Hepatic stellate cell (primary cell): ENCODE measurements at regions not wholly inside any gene's neighbourhood (a gene's known extent, or its start where the extent isn't known, plus 50 kb on each side); places are given as distances from the start of the nearest gene placed in this dataset.
"Not testable (repeated sequence)": the region's sequence is repeated elsewhere in the genome, so short reads cannot be mapped to it uniquely, and the experiment has no call there.

Experiments
- DNase-seq: peaks from one replicate; pipeline ENCODE4 v3.0.0; 2011; ENCODE audit warnings: low spot score

DNA sequence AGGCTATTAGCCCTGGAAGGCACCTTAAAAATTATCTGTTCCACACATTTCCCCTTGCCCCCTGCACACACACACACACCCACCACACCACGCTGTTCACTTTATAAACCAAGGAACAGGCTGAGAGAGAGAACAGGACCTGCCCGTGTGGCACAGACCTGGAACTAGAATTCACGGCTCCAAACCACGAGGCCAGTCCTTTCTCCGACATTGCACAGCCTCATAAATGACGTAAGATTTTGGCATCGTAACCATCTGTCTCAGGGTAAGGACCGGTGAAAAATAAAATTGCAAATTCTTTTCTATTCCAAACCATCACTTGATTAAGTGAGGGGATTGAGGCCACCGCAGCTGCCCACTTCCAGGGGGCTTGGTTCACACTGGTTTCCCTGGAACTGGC lies 330.3 kb downstream of the BCOR start:
- no peak for DNase-seq

DNA sequence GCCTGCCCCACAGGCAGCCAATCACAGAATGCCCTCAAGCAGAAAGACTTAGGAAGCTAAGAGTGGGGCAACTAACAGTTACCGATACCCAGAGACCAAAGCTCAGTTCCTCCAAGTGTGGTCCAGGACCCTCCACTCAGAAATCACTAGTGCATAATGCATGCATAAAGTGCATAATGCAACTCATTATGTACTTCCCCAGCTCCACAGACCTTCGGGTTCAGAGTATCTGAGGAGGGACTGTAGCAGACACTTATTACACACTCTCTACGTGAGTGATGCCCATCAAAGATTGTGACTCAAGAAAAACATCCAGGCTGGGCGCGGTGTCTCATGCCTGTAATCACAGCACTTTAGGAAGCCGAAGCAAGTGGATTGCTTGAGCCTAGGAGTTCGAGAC lies 328.0 kb downstream of the BCOR start:
- no peak for DNase-seq

DNA sequence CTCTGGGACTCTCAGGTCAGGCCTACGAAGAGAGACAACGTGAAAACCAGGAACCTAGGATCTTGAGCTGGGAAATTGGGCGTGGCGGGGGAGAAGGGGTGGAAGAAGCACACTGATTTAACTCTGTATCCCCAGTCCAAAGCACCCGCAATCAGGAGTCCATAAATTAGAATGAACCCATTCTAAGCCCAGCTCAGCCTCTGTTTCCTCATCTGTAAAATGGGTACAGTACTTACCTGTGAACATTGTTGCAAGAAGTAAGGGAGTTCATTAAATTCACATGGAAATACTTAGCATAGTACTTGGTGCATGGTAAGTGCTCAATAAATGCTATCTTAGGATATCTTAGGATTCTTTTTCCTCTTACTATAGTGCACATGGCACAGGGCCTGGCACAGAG lies 326.7 kb downstream of the BCOR start:
- no peak for DNase-seq

DNA sequence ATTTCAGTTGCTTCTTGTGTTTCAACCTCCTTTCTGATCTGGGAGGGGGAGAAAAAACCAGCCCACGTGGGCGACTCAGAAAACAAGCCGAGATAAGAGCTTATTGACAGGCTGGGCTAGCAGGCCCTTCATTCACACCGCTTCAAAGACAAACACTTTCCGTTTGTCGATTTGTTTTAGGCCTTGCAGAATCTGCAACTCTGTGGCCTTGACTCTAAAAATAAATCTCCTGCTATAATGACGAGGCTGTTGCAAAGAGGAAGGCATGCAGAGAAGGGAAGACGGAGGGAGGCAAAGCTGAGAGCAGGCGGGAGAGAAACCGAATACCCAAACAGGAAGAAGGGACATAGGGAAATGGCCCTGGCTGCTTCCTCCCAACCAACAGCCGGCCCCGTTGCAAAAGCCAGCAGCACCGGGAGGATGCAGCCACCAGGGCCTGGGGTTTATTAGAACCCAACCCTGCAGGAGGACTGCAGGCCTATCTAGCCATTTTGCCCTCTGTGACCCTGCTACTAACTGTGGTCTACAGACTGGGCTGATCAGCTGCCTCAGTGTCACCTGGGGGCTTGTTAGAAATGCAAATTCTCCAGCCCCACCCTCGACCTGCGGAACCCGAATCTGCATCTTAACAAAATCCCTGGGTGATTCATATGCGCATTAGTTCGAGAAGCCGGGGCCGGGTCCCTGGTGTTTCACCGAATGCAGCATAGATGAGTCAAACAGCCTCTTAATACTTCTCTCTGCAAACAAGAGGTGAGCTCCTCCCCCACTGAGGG lies 325.5 kb downstream of the BCOR start:
- DNase-seq: peak; percentile 27

DNA sequence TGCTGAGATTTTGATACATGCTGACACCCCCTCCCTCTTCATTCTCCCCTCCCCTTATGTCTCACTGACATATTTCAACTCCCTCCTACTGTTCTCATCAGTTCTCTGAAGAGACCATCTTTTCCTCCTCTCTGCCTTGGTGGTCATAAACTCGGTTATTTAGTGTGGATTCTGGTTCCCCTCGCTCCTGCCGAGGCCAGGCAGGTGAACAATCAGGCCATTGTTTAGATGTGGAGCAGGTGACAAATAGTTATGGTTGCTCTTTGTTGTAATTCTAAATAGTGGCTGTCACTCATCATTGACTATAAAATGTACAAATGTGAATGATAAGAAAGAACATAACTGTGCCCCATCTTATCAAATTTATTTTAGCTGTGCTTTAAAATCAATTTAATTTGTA lies 324.6 kb downstream of the BCOR start:
- DNase-seq: no peak

DNA sequence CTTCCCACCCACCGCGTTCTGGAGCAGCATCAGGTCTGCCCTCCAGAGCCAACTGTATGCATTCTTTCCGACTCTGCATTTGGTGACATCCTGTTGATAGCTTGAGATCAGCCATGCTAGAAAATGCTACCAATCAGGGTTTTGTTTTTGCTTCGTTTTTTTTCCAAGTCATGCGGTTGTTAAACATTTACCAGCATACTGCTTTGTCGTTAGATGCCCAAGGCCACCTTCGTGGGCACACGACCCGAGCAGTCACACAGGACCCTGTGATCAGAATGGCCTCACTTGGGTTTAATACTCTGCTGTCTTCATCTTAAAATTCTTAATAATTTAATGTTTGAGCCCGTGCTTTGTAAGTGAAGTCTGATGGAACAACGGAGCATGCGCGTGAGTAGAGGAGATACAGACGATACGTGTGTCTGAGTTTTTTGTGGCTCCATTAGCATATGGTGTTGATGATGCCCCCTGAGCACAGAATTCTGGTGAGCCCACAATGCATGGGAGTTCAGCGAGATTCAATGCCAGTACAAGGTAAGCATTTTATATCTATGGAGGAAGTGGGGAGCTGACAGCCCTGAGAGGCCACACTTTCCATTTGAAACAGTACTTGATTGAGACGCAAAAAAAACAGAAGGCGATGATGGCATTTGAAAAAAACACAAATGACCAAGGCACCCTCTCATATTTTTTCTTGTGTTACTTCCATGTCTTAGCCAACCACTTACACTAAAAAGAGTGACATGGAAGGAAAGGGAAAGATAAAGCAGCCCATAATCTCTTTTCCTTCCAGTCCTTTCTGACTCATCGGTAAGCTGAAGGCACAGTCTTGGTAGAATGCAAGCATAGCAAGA lies 323.6 kb downstream of the BCOR start:
- DNase-seq: no peak

DNA sequence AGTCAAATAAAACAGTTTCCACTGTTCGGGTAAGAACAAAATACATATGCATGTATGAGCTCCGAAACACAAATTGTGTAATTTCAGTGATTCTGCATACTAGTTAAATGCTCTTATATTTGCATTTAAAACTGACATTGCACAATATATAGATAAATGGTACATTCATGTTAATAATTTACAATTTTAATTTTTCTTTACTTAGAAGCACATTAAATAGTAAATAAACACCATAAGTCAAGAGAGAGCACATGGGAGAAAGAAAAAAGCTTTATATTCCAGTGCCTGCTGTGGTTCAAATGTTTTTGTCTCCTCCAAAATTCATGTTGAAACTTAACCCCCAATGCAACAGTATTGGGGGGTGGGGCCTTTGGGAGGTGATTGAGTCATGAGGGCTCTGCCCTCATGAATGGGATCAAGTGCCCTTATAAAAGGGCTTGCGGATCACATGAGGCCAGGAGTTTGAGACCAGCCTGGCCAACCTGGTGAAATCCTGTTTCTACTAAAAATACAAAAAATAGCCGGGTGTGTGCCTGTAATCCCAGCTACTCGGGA lies 322.9 kb downstream of the BCOR start:
- DNase-seq: no peak

DNA sequence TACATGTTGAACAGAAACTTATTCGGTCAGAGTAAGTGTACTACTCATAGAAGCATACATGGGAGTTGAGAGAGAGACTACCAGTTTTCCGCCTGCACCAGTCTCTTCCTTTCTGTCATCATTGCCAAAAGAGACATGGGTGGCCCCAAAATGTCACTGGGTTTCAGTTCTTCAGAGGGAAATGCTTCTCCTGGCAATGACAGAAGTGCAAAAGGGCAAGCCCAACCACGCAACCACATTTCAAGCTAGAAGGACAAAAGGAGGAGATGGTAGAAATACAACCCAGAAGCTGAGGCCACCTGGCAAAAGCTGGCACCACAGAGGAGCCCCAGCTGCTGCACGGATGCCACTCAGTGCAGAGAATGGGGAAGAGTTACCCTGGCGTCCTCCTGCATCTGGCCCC lies 320.1 kb downstream of the BCOR start:
- DNase-seq: no peak

DNA sequence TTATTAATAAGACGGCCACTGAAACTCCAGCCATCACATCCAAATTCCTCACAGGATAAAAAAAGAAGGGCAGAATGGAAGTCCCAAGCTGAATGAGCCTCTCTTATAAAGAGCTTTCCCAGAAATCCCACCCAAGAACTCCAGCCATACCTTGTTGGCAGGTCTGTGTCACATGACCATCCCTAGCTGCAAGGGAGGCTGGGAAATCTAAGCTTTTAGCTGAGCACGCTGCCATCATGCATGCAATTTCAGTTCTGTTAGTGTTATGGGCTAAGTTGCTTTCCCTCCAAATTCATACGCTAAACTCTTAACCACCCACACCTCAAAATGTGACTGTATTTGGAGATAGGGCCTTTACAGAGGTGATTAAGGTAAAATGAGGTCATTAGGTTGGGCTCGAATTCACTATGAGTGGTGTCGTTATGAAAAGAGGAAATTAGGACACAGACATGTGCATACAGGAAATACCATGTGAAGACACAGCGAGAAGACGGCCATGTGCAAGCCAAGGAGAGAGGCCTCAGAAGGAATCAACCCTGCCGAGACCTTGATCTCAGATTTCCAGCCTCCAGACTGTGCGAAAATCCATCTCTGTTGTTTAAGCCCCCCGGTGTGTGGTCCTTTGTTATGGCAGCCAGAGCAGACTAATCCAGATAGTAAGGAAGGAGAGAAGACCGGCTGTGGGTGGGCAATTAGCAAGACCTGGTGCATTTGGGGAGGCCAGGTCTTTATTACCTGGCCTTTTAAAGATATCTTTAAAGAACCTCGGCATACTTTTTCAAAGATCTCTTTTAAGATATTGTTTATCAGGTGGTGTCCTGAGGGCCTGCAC lies 317.6 kb downstream of the BCOR start:
- DNase-seq: no peak

DNA sequence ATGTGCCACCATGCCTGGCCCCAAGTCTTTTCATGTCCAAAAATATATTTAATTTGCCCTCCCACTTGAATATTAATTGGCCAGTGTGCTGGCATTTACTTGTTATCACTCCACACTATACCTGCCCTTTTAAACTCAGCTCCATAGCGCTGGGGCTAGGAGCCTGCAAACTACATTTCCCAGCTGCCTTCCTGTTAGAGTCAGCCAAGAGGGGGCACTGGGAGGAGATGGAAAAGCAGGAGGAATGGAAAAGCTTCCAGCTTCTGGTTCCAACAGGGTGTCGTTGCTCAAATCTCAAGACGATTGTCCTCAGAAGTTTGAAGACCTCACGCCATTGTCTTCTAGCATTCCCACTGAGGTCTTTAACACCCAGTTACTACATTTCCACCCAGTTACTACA lies 315.5 kb downstream of the BCOR start:
- DNase-seq: no peak

DNA sequence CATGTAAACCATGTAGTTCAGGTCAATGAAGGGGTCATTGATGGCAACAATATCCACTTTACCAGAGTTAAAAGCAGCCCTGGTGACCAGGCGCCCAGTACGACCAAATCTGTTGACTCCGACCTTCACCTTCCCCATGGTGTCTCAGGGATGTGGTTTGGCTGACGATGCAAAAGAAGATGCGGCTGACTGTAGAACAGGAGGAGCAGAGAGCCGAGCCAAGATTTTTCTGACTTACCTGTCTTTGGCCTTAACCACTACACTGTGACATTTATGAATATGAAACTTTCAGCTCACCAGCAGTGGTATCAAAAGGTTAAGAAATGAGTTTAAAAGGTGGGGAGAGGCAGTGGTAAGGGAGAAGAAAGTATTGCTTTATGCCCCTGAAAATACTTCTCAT lies 309.8 kb downstream of the BCOR start:
- DNase-seq: no peak

DNA sequence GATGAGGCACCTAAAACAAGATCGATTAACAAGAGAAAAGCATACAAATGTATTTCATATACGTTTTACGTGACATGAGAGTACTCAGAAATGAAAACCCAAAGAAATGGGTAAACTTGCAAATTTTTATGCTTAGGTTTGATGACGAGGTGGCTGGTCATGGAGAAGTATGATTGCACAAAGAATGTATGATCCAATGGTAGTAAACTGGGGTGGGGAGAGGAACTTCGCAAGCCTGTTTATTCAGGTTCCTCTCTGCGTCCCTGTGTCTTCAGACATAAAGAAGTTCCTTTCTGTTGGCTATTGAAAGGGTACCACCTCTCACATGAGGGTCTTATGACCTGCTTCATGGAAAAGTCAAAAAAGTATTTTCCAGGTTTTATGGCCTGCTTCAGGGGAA lies 309.2 kb downstream of the BCOR start:
- DNase-seq: no peak

DNA sequence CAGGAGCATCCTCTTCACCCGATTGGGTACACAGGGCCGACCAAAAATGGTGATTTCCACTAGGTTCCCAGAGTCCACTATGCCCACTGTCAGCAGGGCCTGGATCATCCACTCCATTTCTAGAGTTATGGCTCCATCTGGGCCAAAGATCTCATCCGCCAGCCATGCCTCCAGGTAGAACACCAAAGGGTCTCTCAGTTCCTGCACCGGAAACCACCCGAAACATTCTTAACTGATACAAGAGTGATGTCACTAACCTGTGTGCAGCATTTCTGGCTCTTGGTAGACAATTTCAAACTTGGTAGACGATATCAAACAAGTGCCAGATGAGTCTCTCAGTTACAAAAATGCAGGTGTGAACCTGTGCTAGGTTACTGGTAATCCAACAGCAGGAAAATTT lies 306.1 kb downstream of the BCOR start:
- DNase-seq: no peak

DNA sequence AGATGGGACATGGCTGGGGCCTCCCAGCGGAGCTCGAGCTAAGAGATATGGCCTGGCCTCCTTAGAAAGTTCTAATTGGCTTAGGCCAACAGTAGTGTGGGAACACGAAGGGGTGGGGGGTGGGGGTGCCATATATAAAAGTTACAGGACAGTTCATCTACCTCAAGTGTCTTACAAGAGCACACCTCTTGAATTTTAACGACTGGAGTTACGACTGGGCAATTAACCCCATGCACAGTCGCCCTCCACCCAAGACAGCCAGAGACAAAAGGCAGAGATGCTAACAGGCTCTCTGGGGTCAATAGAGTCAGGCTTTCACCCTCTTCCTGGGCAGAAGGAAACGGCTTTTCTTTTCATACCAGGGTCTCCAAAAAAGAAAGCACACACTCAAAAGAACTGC lies 302.2 kb downstream of the BCOR start:
- DNase-seq: no peak

DNA sequence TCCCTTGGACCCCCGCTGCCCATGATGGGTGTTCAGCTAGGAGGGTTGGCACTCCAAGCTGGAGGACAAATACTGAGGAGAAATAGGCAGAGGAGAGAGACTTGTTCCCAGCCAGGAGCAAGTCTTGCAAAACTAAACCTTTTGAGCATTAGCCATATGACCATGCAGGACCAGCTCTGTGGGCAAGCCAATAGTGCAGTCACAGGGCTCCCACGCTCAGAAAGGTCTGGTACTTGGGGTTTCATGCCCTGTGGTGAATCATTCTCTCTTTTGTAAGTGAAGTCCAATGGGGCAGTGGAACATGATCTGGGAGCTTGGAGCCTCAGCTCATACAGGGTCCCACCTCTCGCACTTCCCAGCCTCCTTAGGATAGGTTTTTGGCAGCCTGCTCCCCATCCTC lies 300.9 kb downstream of the BCOR start:
- DNase-seq: no peak

DNA sequence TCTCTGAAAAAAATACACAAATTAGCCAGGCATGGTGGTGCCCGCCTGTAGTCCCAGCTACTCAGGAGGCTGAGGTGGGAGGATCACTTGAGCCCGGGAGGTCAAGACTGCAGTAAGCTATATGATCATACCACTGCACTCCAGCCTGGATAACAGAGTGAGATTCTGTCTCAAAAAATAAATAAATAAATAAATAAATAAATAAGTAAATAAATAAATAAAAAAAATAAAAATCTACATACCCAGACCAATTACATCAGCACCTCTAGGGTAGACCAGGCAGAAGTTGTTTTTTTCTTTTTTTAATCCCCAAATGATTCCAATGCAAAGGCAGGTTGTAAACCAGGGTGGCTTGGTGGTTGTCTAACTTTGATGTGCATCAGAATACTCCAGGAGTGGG lies 299.3 kb downstream of the BCOR start:
- DNase-seq: not testable (repeated sequence)

DNA sequence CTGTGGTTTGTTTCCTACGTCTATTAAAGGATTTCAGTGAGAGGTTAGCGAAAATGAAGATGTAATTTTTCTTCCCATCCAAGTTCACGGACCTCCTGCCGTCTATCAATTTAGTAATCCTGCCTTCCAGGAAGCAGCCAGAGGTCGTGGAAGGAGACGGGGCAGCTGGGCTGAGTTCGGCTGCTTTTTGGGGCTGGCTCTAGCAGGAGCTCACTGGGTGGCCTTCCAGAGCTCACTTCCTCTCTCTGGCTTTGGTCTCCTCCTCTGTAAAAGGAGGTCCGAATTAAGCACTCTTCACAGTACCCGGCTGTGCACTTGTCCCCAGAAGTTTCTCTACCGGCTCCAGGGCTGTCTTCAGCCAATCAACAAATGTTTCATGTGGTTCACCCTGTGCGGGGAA lies 295.4 kb downstream of the BCOR start:
- DNase-seq: no peak

DNA sequence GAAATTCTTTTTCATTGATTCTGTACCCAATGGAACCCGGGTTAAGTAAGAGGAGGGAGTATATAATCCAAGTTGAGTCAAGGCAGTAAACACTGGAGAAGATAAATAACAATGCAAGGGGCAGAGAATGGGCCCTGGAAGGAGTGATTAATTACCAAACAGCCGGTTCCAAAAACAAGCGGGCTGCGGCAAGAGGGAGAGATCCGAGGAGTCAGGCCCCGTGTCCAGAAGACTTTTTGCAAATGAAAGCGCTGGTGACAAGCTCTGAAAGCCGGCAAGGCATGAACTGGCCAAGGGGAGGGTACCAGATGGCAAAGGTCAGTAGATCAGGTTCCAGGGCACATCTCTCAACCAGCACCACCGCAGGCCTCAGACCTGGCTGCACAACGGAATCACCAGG lies 294.9 kb downstream of the BCOR start:
- no peak for DNase-seq

DNA sequence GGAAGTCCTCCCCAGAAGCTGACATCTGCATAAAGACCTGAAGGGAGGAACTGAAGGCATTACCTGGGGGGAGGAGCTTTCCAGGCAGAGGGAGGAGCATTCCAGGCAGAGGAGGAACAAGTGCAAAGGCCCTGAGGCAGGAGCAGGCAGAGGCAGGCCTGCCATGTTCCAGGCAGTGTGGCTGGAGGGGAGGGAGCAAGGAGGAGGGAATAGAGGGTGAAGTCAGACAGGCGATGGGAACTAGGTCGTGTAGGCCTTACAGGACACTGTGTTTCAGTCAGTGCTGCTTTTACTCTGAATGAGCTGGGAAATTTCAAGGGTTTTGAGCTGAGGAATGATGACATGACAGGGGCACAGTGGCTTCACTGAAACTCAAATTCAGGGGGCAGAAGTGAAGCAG lies 292.7 kb downstream of the BCOR start:
- DNase-seq: no peak

DNA sequence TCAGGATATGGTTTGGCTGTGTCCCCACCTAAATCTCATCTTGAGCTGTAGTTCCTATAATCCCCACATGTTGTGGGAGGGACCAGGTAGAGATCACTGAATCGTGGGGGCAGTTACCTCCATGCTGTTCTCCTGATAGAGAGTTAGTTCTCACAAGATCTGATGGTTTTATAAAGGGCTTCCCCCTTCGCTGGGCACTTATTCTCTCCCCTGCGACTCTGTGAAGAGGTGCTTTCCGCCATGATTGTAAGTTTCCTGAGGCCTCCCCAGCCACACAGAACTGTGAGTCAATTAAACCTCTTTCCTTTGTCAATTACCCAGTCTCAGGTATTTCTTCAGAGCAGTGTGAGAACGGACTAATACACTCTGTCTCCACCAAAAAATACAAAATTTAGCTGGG lies 291.9 kb downstream of the BCOR start:
- no peak for DNase-seq

DNA sequence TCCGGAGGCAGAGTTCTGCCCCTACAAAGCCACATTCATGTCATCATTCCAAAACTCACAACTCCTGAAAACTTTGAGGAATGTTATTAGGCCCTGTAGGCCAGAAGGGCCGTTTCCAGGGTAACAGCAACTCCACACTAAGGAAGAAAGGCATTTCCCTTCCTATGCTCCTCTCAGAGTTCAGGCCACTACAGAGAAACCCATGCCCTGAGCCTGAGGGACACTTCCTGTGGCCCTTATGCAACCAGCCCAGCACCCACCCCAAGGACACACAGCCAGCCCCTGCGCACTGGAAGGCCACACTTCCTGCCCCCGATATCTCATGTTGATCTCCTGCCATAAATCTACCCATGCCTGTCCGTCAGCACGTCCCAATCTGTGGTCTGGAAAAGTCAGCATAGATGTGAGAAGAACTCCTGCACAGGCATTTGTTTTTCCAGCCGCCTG lies 289.3 kb downstream of the BCOR start:
- DNase-seq: peak; percentile 69

DNA sequence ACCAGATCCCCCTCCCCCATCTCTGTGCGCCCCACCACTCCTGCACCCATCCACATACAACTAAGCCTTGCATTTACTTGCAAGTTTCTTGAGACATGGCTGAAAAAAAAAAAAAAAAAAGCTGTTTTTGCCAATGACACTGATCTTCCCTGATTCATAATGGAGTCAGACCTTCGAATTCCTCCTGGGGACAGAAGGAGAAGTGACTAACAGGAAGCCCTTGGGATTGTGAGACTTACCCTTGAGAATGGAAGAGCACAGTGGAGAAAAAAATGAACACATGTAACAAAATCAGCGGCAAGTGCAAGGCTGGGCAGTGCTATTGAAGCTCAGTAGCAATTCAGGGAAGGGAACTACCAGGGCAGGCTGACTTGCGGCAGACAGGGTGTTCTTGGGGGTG lies 288.4 kb downstream of the BCOR start:
- peak; percentile 61 for DNase-seq
